Loucy (cell line): ENCODE measurements at regions not wholly inside any gene's neighbourhood (a gene's known extent, or its start where the extent isn't known, plus 50 kb on each side); places are given as distances from the start of the nearest gene placed in this dataset.

ENCODE experiments used
- H2AFZ ChIP-seq: fragments of 200-600 bp; sonication (generic); 2 replicates; pipeline ENCODE4 v1.6.0; 2016; ENCODE audit warnings: antibody characterized with exemption, mild to moderate bottlenecking, low read length, moderate library complexity
- H3F3A ChIP-seq: fragments of 200-600 bp; 2 replicates; pipeline ENCODE4 v1.6.0; 2016; ENCODE audit warnings: antibody characterized with exemption, low read depth, mild to moderate bottlenecking
- H3K27me3 ChIP-seq: fragments of 200-600 bp; sonication (generic); 2 replicates; pipeline ENCODE4 v1.6.1; 2014; ENCODE audit warnings: low read length, mild to moderate bottlenecking; ENCODE audit not compliant: insufficient read depth, poor library complexity, severe bottlenecking
- H3K36me3 ChIP-seq: fragments of 200-600 bp; sonication (generic); 2 replicates; pipeline ENCODE4 v1.6.1; 2016; ENCODE audit warnings: low read length; ENCODE audit not compliant: insufficient read depth
- H3K4me1 ChIP-seq: fragments of 200-600 bp; sonication (generic); 2 replicates; pipeline ENCODE4 v1.5.1; 2014; ENCODE audit warnings: low read length, mild to moderate bottlenecking; ENCODE audit not compliant: insufficient read depth, poor library complexity, severe bottlenecking
- H3K4me2 ChIP-seq: fragments of 200-600 bp; sonication (generic); 2 replicates; pipeline ENCODE4 v1.6.0; 2014; ENCODE audit warnings: antibody characterized with exemption, low read length, low read depth, mild to moderate bottlenecking; ENCODE audit not compliant: poor library complexity, severe bottlenecking
- H3K4me3 ChIP-seq: fragments of 200-600 bp; sonication (generic); 2 replicates; pipeline ENCODE4 v1.5.1; 2014; ENCODE audit warnings: low read length, mild to moderate bottlenecking, mixed read lengths; ENCODE audit not compliant: poor library complexity, severe bottlenecking
- H3K79me2 ChIP-seq: fragments of 200-600 bp; sonication (generic); 2 replicates; pipeline ENCODE4 v1.6.1; 2014; ENCODE audit warnings: low read length; ENCODE audit not compliant: insufficient read depth
- H3K9ac ChIP-seq: fragments of 200-600 bp; sonication (generic); 2 replicates; pipeline ENCODE4 v1.6.0; 2014; ENCODE audit warnings: mild to moderate bottlenecking, low read depth, low read length, moderate library complexity; ENCODE audit not compliant: poor library complexity, severe bottlenecking
- H3K9me2 ChIP-seq: fragments of 200-600 bp; sonication (generic); replicated peaks from 2 replicates; pipeline ENCODE4 v1.6.1; 2016; ENCODE audit warnings: low read depth, low read length, mixed read lengths
- H3K9me3 ChIP-seq: fragments of 200-600 bp; sonication (generic); 2 replicates; pipeline ENCODE4 v1.6.1; 2014; ENCODE audit warnings: mild to moderate bottlenecking, antibody characterized with exemption, low read length, low read depth; ENCODE audit not compliant: insufficient read depth
- H4K20me1 ChIP-seq: fragments of 200-600 bp; sonication (generic); 2 replicates; pipeline ENCODE4 v1.6.0; 2014; ENCODE audit warnings: antibody characterized with exemption, low read length, mild to moderate bottlenecking; ENCODE audit not compliant: insufficient read depth, poor library complexity, severe bottlenecking
- CTCF ChIP-seq: fragments of 200-600 bp; sonication (generic); conservative IDR thresholded peaks from 2 replicates; pipeline ENCODE4 v1.5.1; 2014; ENCODE audit warnings: mild to moderate bottlenecking, antibody characterized with exemption, low read length
- EZH2phosphoT487 ChIP-seq: fragments of 200-600 bp; IDR thresholded peaks from 2 replicates; pipeline ENCODE4 v1.6.1; 2018; ENCODE audit warnings: antibody characterized with exemption, mild to moderate bottlenecking, moderate library complexity, borderline replicate concordance

- no peak for TF ChIP-seq CTCF
- no peak for TF ChIP-seq EZH2phosphoT487
- H3K79me2 ChIP-seq: no peaks in the 10 kb centered on the region
- no peaks in the 10 kb centered on the region for H3K36me3 ChIP-seq
Measured at GRCh38 chr2:52463457-52463856, 1304.1 kb upstream of the CHAC2 start.

GRCh38 chr2:52456561-52457377 lies 1310.8 kb upstream of the CHAC2 start:
- H3K9me3 ChIP-seq: no peaks in the 10 kb centered on the region
- H4K20me1 ChIP-seq: no peaks in the 10 kb centered on the region
- TF ChIP-seq EZH2phosphoT487: no peak
- no peak for TF ChIP-seq CTCF
- H3F3A ChIP-seq: no peaks in the 10 kb centered on the region
- H3K4me2 ChIP-seq: no peak overlapping the region
- no peak overlapping the region for H2AFZ ChIP-seq
- H3K27me3 ChIP-seq: no peaks in the 10 kb centered on the region
- H3K79me2 ChIP-seq: no peaks in the 10 kb centered on the region
- H3K4me3 ChIP-seq: no peak overlapping the region
- no peak overlapping the region for H3K9ac ChIP-seq
- no peaks in the 10 kb centered on the region for H3K4me1 ChIP-seq
- no peaks in the 10 kb centered on the region for H3K9me2 ChIP-seq
- H3K36me3 ChIP-seq: no peaks in the 10 kb centered on the region

More at GRCh38 chr2:52463457-52463856, 1304.1 kb upstream of the CHAC2 start:
- Histone ChIP-seq H3K4me2 (no peak overlapping the region), H3F3A (no peaks in the 10 kb centered on the region), H3K4me3 (no peak overlapping the region), H2AFZ (no peak overlapping the region), H4K20me1 (no peaks in the 10 kb centered on the region), H3K27me3 (no peaks in the 10 kb centered on the region), H3K9me2 (no peaks in the 10 kb centered on the region), H3K9me3 (no peaks in the 10 kb centered on the region), H3K4me1 (no peaks in the 10 kb centered on the region), H3K9ac (no peak overlapping the region)

GRCh38 chr2:52454962-52455361 lies 1312.6 kb upstream of the CHAC2 start:
- no peak overlapping the region for H3K9ac ChIP-seq
- H4K20me1 ChIP-seq: no peaks in the 10 kb centered on the region
- no peak overlapping the region for H2AFZ ChIP-seq
- no peaks in the 10 kb centered on the region for H3F3A ChIP-seq
- H3K79me2 ChIP-seq: no peaks in the 10 kb centered on the region
- H3K9me3 ChIP-seq: no peaks in the 10 kb centered on the region
- H3K4me3 ChIP-seq: no peak overlapping the region
- no peaks in the 10 kb centered on the region for H3K4me1 ChIP-seq
- H3K4me2 ChIP-seq: no peak overlapping the region
- TF ChIP-seq CTCF (no peak), EZH2phosphoT487 (no peak)
- no peaks in the 10 kb centered on the region for H3K27me3 ChIP-seq
- no peaks in the 10 kb centered on the region for H3K36me3 ChIP-seq
- H3K9me2 ChIP-seq: no peaks in the 10 kb centered on the region
